ENCODE measurements at regions not wholly inside any gene's neighbourhood (a gene's known extent, or its start where the extent isn't known, plus 50 kb on each side); places are given as distances from the start of the nearest gene placed in this dataset.

DNA sequence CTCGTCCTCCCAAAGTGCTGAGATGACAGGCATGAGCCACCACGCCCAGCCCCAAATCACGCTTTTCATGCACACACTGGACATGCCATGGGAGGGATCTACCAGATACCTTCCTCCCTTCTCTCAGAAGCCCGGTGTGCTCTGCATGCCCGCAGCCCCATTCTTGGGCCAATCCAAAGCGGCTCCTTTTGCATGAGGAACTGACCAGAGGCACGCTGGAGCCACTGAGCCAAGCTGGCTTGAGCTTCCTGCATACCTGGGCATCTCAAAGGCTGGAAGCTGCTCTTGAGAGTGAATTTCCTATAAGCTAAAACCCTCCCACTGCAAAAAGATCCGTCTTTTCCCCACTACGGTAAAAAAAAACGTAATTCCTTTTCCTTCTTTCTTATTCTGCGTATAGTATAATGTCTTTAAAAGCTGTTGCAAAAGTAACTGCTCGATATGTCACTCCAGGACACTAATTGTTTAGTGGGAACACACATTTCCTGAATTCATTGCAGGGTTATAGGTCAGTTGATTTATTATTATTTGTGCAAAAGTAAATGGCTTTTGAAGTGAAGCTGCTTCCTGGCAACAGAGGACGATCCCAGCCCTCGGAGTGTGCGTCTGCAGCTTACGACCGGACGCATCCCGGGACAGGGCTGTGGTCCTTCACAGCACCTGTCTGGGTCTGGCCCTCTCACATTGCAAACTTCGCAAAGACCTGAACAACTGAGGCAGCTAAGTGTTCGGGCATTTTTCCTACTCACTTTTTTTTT lies 61.8 kb upstream of the ETS2 start:
- TF ChIP-seq, protein P1, sequence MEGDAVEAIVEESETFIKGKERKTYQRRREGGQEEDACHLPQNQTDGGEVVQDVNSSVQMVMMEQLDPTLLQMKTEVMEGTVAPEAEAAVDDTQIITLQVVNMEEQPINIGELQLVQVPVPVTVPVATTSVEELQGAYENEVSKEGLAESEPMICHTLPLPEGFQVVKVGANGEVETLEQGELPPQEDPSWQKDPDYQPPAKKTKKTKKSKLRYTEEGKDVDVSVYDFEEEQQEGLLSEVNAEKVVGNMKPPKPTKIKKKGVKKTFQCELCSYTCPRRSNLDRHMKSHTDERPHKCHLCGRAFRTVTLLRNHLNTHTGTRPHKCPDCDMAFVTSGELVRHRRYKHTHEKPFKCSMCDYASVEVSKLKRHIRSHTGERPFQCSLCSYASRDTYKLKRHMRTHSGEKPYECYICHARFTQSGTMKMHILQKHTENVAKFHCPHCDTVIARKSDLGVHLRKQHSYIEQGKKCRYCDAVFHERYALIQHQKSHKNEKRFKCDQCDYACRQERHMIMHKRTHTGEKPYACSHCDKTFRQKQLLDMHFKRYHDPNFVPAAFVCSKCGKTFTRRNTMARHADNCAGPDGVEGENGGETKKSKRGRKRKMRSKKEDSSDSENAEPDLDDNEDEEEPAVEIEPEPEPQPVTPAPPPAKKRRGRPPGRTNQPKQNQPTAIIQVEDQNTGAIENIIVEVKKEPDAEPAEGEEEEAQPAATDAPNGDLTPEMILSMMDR (IDR thresholded peaks at IDR 0.05; ENCODE audit: insufficient read depth, low read length, poor library complexity, severe bottlenecking) = no peak
- TF ChIP-seq EZH2phosphoT487 (conservative IDR thresholded peaks at IDR 0.05; ENCODE audit: low read length) = no peak

Measured in SU-DHL-6 (cell line).